GM23338 (cell line): ENCODE measurements at regions not wholly inside any gene's neighbourhood (a gene's known extent, or its start where the extent isn't known, plus 50 kb on each side); places are given as distances from the start of the nearest gene placed in this dataset.

Experiments
- ATAC-seq: fragments of 200-7000 bp; cut with Tn5 transposase; 3 replicates; pipeline ENCODE4 v1.9.1; 2020
- DNase-seq: peaks from one replicate; pipeline ENCODE4 v3.0.0-alpha.2; 2015; ENCODE audit warnings: low spot score
- H2AFZ ChIP-seq: fragments of 200-600 bp; sonication (generic); 2 replicates; pipeline ENCODE4 v1.8.0; 2016; ENCODE audit warnings: antibody characterized with exemption, mild to moderate bottlenecking, moderate library complexity
- H3F3A ChIP-seq: fragments of 200-600 bp; sonication (generic); replicated peaks from 2 replicates; pipeline ENCODE4 v1.8.0; 2017; ENCODE audit warnings: antibody characterized with exemption, mixed run types, low read depth
- H3K27ac ChIP-seq: fragments of 200-600 bp; sonication (generic); 2 replicates; pipeline ENCODE4 v1.6.1; 2016; ENCODE audit warnings: low read depth
- H3K27me3 ChIP-seq: fragments of 200-600 bp; sonication (generic); 2 replicates; pipeline ENCODE4 v1.8.0; 2016; ENCODE audit warnings: mild to moderate bottlenecking, mixed run types, moderate library complexity; ENCODE audit not compliant: insufficient read depth
- H3K36me3 ChIP-seq: fragments of 200-600 bp; sonication (generic); 2 replicates; pipeline ENCODE4 v1.8.0; 2016; ENCODE audit warnings: mild to moderate bottlenecking; ENCODE audit not compliant: insufficient read depth
- H3K4me1 ChIP-seq: fragments of 200-600 bp; sonication (generic); 2 replicates; pipeline ENCODE4 v1.8.0; 2016; ENCODE audit warnings: mild to moderate bottlenecking, moderate library complexity; ENCODE audit not compliant: insufficient read depth
- H3K4me2 ChIP-seq: fragments of 200-600 bp; sonication (generic); 2 replicates; pipeline ENCODE4 v1.7.1; 2017; ENCODE audit warnings: mixed run types
- H3K4me3 ChIP-seq: fragments of 200-600 bp; sonication (generic); 2 replicates; pipeline ENCODE4 v1.6.1; 2016; ENCODE audit warnings: mixed run types
- H3K79me2 ChIP-seq: fragments of 200-600 bp; sonication (generic); replicated peaks from 2 replicates; pipeline ENCODE4 v1.8.0; 2017; ENCODE audit warnings: mild to moderate bottlenecking; ENCODE audit not compliant: insufficient read depth
- H3K9me2 ChIP-seq: fragments of 200-600 bp; sonication (generic); 2 replicates; pipeline ENCODE4 v1.8.0; 2017; ENCODE audit not compliant: insufficient read depth
- H4K20me1 ChIP-seq: fragments of 200-600 bp; sonication (generic); replicated peaks from 2 replicates; pipeline ENCODE4 v1.8.0; 2017; ENCODE audit warnings: mild to moderate bottlenecking; ENCODE audit not compliant: insufficient read depth
- H3K27ac Mint-ChIP-seq: 2 replicates; pipeline ENCODE4 v1.8.0; 2020; ENCODE audit warnings: inconsistent platforms, mild to moderate bottlenecking, moderate library complexity, mixed read lengths
- H3K27me3 Mint-ChIP-seq: 3 replicates; pipeline ENCODE4 v1.8.0; 2022; ENCODE audit warnings: low read depth, mild to moderate bottlenecking, moderate library complexity, mixed read lengths, inconsistent platforms; ENCODE audit not compliant: insufficient read depth, poor library complexity
- H3K36me3 Mint-ChIP-seq: 3 replicates; pipeline ENCODE4 v1.8.0; 2021; ENCODE audit warnings: low read depth, mild to moderate bottlenecking, inconsistent platforms, moderate library complexity, mixed read lengths
- H3K4me1 Mint-ChIP-seq: 3 replicates; pipeline ENCODE4 v1.8.0; 2020; ENCODE audit warnings: mild to moderate bottlenecking, inconsistent platforms, mixed read lengths
- H3K4me3 Mint-ChIP-seq: 3 replicates; pipeline ENCODE4 v1.8.0; 2021; ENCODE audit warnings: moderate library complexity, mild to moderate bottlenecking, inconsistent platforms, mixed read lengths
- H3K9me3 Mint-ChIP-seq: 3 replicates; pipeline ENCODE4 v1.8.0; 2020; ENCODE audit warnings: moderate library complexity, mild to moderate bottlenecking, inconsistent platforms, mixed read lengths
- CREB1 ChIP-seq: fragments of 250-450 bp; sonication (Bioruptor Pico); IDR thresholded peaks from 2 replicates; pipeline ENCODE4 v1.5.0; 2020; ENCODE audit warnings: low read depth, mild to moderate bottlenecking, moderate library complexity
- EZH2 ChIP-seq: fragments of 200-600 bp; sonication (generic); IDR thresholded peaks from one replicate; pipeline ENCODE4 v1.8.0; 2017; ENCODE audit warnings: antibody characterized with exemption, mild to moderate bottlenecking, low read depth; ENCODE audit not compliant: unreplicated experiment
- JUNB ChIP-seq: IDR thresholded peaks from one replicate; pipeline ENCODE4 v1.6.1; 2016; ENCODE audit warnings: antibody characterized with exemption; ENCODE audit not compliant: unreplicated experiment
- POLR2AphosphoS5 ChIP-seq: IDR thresholded peaks from 2 replicates; pipeline ENCODE4 v1.6.1; 2016; ENCODE audit warnings: antibody characterized with exemption, low read depth
- STAT1 ChIP-seq: IDR thresholded peaks from one replicate; pipeline ENCODE4 v1.6.1; 2016; ENCODE audit warnings: antibody characterized with exemption; ENCODE audit not compliant: unreplicated experiment
- ZNF114 ChIP-seq: fragments of 250-450 bp; sonication (Bioruptor Pico); IDR thresholded peaks from 2 replicates; pipeline ENCODE4 v1.5.0; 2020; ENCODE audit warnings: mild to moderate bottlenecking, moderate library complexity
- ZNF331 ChIP-seq: fragments of 250-450 bp; sonication (Bioruptor Pico); IDR thresholded peaks from 2 replicates; pipeline ENCODE4 v1.5.0; 2020; ENCODE audit warnings: low read depth, mild to moderate bottlenecking, moderate library complexity
- TF ChIP-seq, protein P1 (sequence below): IDR thresholded peaks from one replicate; pipeline ENCODE4 v1.6.1; 2018; ENCODE audit warnings: antibody characterized with exemption; ENCODE audit not compliant: unreplicated experiment
- TF ChIP-seq, protein P2 (sequence below): fragments of 250-450 bp; sonication (Bioruptor Pico); IDR thresholded peaks from 2 replicates; pipeline ENCODE4 v1.5.0; 2020; ENCODE audit warnings: mild to moderate bottlenecking, moderate library complexity
- TF ChIP-seq, protein P3 (sequence below): IDR thresholded peaks from 2 replicates; pipeline ENCODE4 v1.6.1; 2016; ENCODE audit warnings: antibody characterized with exemption

DNA sequence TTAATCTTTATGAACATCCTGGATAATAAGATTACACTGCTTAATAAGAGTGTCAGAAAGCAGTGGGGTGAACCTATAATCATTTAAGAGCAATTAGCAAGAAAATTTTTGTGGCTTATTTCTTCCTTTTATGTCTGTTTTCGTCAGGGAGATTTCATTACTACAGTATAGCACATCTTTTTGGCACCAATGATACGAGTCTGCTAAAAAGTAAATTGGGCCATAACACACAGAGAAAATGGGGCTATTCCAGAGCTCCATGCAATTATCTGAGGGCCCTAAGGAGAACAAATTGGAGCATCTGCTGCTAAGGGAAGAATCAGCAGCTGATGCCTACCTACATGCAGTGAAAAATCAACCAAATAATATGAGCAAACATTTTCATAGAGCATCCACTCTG is 330.3 kb upstream of the NCAM2 start (continued):
- TF ChIP-seq, protein P1, sequence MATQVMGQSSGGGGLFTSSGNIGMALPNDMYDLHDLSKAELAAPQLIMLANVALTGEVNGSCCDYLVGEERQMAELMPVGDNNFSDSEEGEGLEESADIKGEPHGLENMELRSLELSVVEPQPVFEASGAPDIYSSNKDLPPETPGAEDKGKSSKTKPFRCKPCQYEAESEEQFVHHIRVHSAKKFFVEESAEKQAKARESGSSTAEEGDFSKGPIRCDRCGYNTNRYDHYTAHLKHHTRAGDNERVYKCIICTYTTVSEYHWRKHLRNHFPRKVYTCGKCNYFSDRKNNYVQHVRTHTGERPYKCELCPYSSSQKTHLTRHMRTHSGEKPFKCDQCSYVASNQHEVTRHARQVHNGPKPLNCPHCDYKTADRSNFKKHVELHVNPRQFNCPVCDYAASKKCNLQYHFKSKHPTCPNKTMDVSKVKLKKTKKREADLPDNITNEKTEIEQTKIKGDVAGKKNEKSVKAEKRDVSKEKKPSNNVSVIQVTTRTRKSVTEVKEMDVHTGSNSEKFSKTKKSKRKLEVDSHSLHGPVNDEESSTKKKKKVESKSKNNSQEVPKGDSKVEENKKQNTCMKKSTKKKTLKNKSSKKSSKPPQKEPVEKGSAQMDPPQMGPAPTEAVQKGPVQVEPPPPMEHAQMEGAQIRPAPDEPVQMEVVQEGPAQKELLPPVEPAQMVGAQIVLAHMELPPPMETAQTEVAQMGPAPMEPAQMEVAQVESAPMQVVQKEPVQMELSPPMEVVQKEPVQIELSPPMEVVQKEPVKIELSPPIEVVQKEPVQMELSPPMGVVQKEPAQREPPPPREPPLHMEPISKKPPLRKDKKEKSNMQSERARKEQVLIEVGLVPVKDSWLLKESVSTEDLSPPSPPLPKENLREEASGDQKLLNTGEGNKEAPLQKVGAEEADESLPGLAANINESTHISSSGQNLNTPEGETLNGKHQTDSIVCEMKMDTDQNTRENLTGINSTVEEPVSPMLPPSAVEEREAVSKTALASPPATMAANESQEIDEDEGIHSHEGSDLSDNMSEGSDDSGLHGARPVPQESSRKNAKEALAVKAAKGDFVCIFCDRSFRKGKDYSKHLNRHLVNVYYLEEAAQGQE, result no peak
- TF ChIP-seq JUNB (no peak), EZH2 (no peak), STAT1 (no peak), CREB1 (no peak)

DNA sequence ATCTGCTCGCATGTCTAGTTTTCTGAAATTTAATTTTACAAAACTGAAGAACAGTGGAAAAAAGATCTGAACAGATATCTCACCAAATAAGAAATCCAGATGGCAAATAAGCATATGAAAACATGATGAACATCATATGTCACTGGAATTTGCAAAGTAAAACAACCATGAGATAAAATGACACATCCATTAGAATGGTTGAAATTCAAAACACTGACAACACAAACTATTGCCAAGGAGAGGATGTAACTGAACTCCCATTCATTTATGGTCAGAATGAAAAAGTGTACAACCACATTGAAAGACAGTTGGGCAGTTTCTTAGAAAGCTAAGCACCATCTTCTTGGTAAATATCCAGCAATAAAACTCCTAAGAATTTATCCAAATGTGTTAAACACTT is 312.7 kb upstream of the NCAM2 start:
- no peak overlapping the region for H3K27ac Mint-ChIP-seq
- no peaks in the 10 kb centered on the region for H3K4me1 Mint-ChIP-seq
- H3K27me3 Mint-ChIP-seq, result no peaks in the 10 kb centered on the region
- TF ChIP-seq POLR2AphosphoS5 (no peak), ZNF114 (no peak), ZNF331 (CRISPR knock-in tag) (no peak), CREB1 (no peak), STAT1 (no peak), JUNB (no peak)
- TF ChIP-seq, protein P2, sequence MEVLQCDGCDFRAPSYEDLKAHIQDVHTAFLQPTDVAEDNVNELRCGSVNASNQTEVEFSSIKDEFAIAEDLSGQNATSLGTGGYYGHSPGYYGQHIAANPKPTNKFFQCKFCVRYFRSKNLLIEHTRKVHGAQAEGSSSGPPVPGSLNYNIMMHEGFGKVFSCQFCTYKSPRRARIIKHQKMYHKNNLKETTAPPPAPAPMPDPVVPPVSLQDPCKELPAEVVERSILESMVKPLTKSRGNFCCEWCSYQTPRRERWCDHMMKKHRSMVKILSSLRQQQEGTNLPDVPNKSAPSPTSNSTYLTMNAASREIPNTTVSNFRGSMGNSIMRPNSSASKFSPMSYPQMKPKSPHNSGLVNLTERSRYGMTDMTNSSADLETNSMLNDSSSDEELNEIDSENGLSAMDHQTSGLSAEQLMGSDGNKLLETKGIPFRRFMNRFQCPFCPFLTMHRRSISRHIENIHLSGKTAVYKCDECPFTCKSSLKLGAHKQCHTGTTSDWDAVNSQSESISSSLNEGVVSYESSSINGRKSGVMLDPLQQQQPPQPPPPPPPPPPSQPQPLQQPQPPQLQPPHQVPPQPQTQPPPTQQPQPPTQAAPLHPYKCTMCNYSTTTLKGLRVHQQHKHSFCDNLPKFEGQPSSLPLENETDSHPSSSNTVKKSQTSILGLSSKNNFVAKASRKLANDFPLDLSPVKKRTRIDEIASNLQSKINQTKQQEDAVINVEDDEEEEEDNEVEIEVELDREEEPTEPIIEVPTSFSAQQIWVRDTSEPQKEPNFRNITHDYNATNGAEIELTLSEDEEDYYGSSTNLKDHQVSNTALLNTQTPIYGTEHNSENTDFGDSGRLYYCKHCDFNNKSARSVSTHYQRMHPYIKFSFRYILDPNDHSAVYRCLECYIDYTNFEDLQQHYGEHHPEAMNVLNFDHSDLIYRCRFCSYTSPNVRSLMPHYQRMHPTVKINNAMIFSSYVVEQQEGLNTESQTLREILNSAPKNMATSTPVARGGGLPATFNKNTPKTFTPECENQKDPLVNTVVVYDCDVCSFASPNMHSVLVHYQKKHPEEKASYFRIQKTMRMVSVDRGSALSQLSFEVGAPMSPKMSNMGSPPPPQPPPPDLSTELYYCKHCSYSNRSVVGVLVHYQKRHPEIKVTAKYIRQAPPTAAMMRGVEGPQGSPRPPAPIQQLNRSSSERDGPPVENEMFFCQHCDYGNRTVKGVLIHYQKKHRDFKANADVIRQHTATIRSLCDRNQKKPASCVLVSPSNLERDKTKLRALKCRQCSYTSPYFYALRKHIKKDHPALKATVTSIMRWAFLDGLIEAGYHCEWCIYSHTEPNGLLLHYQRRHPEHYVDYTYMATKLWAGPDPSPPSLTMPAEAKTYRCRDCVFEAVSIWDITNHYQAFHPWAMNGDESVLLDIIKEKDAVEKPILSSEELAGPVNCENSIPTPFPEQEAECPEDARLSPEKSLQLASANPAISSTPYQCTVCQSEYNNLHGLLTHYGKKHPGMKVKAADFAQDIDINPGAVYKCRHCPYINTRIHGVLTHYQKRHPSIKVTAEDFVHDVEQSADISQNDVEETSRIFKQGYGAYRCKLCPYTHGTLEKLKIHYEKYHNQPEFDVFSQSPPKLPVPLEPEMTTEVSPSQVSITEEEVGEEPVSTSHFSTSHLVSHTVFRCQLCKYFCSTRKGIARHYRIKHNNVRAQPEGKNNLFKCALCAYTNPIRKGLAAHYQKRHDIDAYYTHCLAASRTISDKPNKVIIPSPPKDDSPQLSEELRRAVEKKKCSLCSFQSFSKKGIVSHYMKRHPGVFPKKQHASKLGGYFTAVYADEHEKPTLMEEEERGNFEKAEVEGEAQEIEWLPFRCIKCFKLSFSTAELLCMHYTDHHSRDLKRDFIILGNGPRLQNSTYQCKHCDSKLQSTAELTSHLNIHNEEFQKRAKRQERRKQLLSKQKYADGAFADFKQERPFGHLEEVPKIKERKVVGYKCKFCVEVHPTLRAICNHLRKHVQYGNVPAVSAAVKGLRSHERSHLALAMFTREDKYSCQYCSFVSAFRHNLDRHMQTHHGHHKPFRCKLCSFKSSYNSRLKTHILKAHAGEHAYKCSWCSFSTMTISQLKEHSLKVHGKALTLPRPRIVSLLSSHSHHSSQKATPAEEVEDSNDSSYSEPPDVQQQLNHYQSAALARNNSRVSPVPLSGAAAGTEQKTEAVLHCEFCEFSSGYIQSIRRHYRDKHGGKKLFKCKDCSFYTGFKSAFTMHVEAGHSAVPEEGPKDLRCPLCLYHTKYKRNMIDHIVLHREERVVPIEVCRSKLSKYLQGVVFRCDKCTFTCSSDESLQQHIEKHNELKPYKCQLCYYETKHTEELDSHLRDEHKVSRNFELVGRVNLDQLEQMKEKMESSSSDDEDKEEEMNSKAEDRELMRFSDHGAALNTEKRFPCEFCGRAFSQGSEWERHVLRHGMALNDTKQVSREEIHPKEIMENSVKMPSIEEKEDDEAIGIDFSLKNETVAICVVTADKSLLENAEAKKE (CRISPR knock-in tag), result no peak
- TF ChIP-seq, protein P1, result no peak
- TF ChIP-seq, protein P3, sequence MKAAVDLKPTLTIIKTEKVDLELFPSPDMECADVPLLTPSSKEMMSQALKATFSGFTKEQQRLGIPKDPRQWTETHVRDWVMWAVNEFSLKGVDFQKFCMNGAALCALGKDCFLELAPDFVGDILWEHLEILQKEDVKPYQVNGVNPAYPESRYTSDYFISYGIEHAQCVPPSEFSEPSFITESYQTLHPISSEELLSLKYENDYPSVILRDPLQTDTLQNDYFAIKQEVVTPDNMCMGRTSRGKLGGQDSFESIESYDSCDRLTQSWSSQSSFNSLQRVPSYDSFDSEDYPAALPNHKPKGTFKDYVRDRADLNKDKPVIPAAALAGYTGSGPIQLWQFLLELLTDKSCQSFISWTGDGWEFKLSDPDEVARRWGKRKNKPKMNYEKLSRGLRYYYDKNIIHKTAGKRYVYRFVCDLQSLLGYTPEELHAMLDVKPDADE, result no peak
- Histone ChIP-seq H3K9me2 (0 out of 2 replicates have a peak, but pooled peaks cover 3% of the 10 kb centered on the region), H2AFZ (no peak overlapping the region), H3K27me3 (no peaks in the 10 kb centered on the region), H3K27ac (no peak overlapping the region), H3K4me3 (no peak overlapping the region), H3K4me2 (no peak overlapping the region), H3K4me1 (no peaks in the 10 kb centered on the region), H4K20me1 (no peaks in the 10 kb centered on the region), H3K79me2 (no peaks in the 10 kb centered on the region), H3K36me3 (no peaks in the 10 kb centered on the region), H3F3A (no peaks in the 10 kb centered on the region)
- H3K9me3 Mint-ChIP-seq, result no peaks in the 10 kb centered on the region; the same call in 1 of the 3 replicates
- H3K36me3 Mint-ChIP-seq, result peaks cover 3% of the 10 kb centered on the region; the same call in 2 of the 3 replicates
- no peak for DNase-seq
- H3K4me3 Mint-ChIP-seq, result no peak overlapping the region
- ATAC-seq, result no peak
